KMS-11 (cell line): ENCODE measurements at regions not wholly inside any gene's neighbourhood (a gene's known extent, or its start where the extent isn't known, plus 50 kb on each side); places are given as distances from the start of the nearest gene placed in this dataset.

Experiments used
- H2AFZ ChIP-seq: fragments of 200-600 bp; sonication (generic); 2 replicates; pipeline ENCODE4 v1.6.1; 2016; ENCODE audit warnings: antibody characterized with exemption, mixed run types, low read depth
- H3K27ac ChIP-seq: fragments of 200-600 bp; sonication (generic); 2 replicates; pipeline ENCODE4 v1.6.1; 2016; ENCODE audit warnings: mild to moderate bottlenecking, mixed run types
- H3K27me3 ChIP-seq: fragments of 200-600 bp; sonication (generic); 2 replicates; pipeline ENCODE4 v1.6.1; 2017; ENCODE audit warnings: mild to moderate bottlenecking, low read depth, mixed run types, moderate library complexity; ENCODE audit not compliant: insufficient read depth
- H3K36me3 ChIP-seq: fragments of 200-600 bp; sonication (generic); 2 replicates; pipeline ENCODE4 v1.6.1; 2017; ENCODE audit warnings: mild to moderate bottlenecking, mixed run types; ENCODE audit not compliant: insufficient read depth
- H3K4me1 ChIP-seq: fragments of 200-600 bp; sonication (generic); 2 replicates; pipeline ENCODE4 v1.6.1; 2016; ENCODE audit warnings: mild to moderate bottlenecking, low read depth, mixed run types; ENCODE audit not compliant: poor library complexity, severe bottlenecking
- H3K4me2 ChIP-seq: fragments of 200-600 bp; sonication (generic); 2 replicates; pipeline ENCODE4 v1.7.0; 2016; ENCODE audit warnings: mild to moderate bottlenecking, mixed run types
- H3K4me3 ChIP-seq: fragments of 200-600 bp; sonication (generic); IDR thresholded peaks from 2 replicates; pipeline ENCODE4 v1.6.1; 2017; ENCODE audit warnings: low read depth, low read length, mixed read lengths; ENCODE audit not compliant: insufficient read depth
- H3K79me2 ChIP-seq: fragments of 200-600 bp; sonication (generic); 2 replicates; pipeline ENCODE4 v1.6.1; 2016; ENCODE audit warnings: low read depth, mixed run types; ENCODE audit not compliant: insufficient read depth
- H3K9ac ChIP-seq: fragments of 200-600 bp; sonication (generic); 2 replicates; pipeline ENCODE4 v1.6.1; 2016; ENCODE audit warnings: mild to moderate bottlenecking, mixed run types
- H4K20me1 ChIP-seq: fragments of 200-600 bp; sonication (generic); 2 replicates; pipeline ENCODE4 v1.6.1; 2016; ENCODE audit warnings: mild to moderate bottlenecking, mixed run types; ENCODE audit not compliant: insufficient read depth
- TF ChIP-seq, protein P1 (sequence below): fragments of 200-600 bp; sonication (generic); conservative IDR thresholded peaks from 2 replicates; pipeline ENCODE4 v1.6.1; 2017; ENCODE audit warnings: low read depth, mild to moderate bottlenecking, antibody characterized with exemption, low read length, moderate library complexity, mixed read lengths

DNA sequence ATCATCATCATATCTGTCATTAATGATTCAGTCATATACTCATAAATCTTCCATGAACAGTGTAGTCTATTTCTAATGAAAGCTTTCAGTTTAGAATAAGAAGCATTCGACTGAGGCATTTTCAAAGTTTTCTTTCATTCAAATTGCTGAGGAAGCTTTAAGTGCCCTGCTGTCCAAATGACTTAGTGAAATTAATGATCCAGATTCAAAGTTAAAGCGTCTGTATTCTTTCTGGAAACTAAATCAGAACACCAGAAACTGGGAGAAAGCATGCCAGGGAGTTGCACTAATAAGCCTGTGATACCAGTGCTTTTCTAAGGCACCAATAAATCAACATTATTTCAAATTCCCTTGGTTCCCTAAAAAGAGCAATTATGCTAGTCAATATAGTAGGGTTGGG is 367.8 kb upstream of the ANO5 start:
- H3K27me3 ChIP-seq: no peaks in the 10 kb centered on the region
- no peak overlapping the region for H3K4me3 ChIP-seq
- H2AFZ ChIP-seq: no peak overlapping the region
- no peaks in the 10 kb centered on the region for H3K79me2 ChIP-seq
- H3K36me3 ChIP-seq: no peaks in the 10 kb centered on the region
- no peak overlapping the region for H3K27ac ChIP-seq
- TF ChIP-seq, protein P1, sequence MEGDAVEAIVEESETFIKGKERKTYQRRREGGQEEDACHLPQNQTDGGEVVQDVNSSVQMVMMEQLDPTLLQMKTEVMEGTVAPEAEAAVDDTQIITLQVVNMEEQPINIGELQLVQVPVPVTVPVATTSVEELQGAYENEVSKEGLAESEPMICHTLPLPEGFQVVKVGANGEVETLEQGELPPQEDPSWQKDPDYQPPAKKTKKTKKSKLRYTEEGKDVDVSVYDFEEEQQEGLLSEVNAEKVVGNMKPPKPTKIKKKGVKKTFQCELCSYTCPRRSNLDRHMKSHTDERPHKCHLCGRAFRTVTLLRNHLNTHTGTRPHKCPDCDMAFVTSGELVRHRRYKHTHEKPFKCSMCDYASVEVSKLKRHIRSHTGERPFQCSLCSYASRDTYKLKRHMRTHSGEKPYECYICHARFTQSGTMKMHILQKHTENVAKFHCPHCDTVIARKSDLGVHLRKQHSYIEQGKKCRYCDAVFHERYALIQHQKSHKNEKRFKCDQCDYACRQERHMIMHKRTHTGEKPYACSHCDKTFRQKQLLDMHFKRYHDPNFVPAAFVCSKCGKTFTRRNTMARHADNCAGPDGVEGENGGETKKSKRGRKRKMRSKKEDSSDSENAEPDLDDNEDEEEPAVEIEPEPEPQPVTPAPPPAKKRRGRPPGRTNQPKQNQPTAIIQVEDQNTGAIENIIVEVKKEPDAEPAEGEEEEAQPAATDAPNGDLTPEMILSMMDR: no peak
- no peak overlapping the region for H3K9ac ChIP-seq
- no peaks in the 10 kb centered on the region for H3K4me1 ChIP-seq
- H3K4me2 ChIP-seq: no peak overlapping the region
- H4K20me1 ChIP-seq: no peaks in the 10 kb centered on the region

- Histone ChIP-seq H3K27ac (no peak overlapping the region), H3K27me3 (no peaks in the 10 kb centered on the region), H3K9ac (no peak overlapping the region), H3K4me3 (no peak overlapping the region), H4K20me1 (no peaks in the 10 kb centered on the region), H2AFZ (no peak overlapping the region), H3K4me2 (no peak overlapping the region), H3K36me3 (no peaks in the 10 kb centered on the region), H3K4me1 (no peaks in the 10 kb centered on the region), H3K79me2 (no peaks in the 10 kb centered on the region)
- TF ChIP-seq, protein P1: no peak
Measured at GRCh38 chr11:21838427-21838826, 354.5 kb upstream of the ANO5 start.

- Histone ChIP-seq H3K27ac (no peak overlapping the region), H3K79me2 (no peaks in the 10 kb centered on the region), H3K4me3 (no peak overlapping the region), H3K4me2 (no peak overlapping the region), H3K27me3 (no peaks in the 10 kb centered on the region), H4K20me1 (no peaks in the 10 kb centered on the region), H3K4me1 (no peaks in the 10 kb centered on the region), H3K36me3 (no peaks in the 10 kb centered on the region), H2AFZ (no peak overlapping the region), H3K9ac (no peak overlapping the region)
- TF ChIP-seq, protein P1: no peak
Measured at GRCh38 chr11:21839796-21840195, 353.1 kb upstream of the ANO5 start.

DNA sequence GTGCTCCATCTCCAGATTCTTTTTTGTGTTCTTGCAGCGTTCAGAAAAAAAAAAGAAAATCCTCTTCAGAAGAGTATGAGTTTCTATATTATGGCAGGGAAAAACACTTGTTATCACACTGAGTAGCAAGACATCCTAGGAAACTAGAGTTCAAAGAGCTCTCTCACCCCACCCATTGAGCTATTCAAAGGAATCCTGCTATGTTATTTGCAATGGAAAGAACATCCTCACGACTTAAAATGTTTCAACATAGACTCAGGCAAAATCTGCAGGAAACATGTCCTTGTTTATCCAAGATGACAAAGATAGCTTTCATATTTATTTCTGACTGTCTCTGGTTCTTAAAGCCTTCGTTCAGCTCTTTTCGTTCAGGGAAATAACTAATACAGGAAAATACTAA is 331.6 kb upstream of the ANO5 start:
- H3K27me3 ChIP-seq: no peaks in the 10 kb centered on the region
- no peaks in the 10 kb centered on the region for H3K4me1 ChIP-seq
- H3K4me2 ChIP-seq: no peak overlapping the region
- H3K27ac ChIP-seq: no peak overlapping the region
- H3K79me2 ChIP-seq: no peaks in the 10 kb centered on the region
- no peaks in the 10 kb centered on the region for H4K20me1 ChIP-seq
- TF ChIP-seq, protein P1: no peak
- H3K4me3 ChIP-seq: no peak overlapping the region
- H3K36me3 ChIP-seq: no peaks in the 10 kb centered on the region
- no peak overlapping the region for H2AFZ ChIP-seq
- no peak overlapping the region for H3K9ac ChIP-seq
